Peyer's patch (tissue), 4 donors: ENCODE measurements at regions not wholly inside any gene's neighbourhood (a gene's known extent, or its start where the extent isn't known, plus 50 kb on each side); places are given as distances from the start of the nearest gene placed in this dataset.

Experiments
- DNase-seq, 3 donors: peaks; one replicate each; pipeline ENCODE4 v3.0.0-alpha.2; 2017 to 2019
- H3K27ac ChIP-seq, 4 donors: fragments of 200-600 bp; sonication (generic); one replicate each; pipeline ENCODE4 v1.5.1; 2016 to 2019
- H3K27me3 ChIP-seq, 2 donors: fragments of 200-600 bp; sonication (generic); one replicate each; pipeline ENCODE4 v1.5.1; 2019
- H3K36me3 ChIP-seq, 3 donors: fragments of 200-600 bp; sonication (generic); one replicate each; pipeline ENCODE4 v1.5.1; 2016 to 2019
- H3K4me1 ChIP-seq, 4 donors: fragments of 200-600 bp; sonication (generic); one replicate each; pipeline ENCODE4 v1.5.1; 2016 to 2019
- H3K4me3 ChIP-seq, 4 donors: fragments of 200-600 bp; sonication (generic); 1 replicate in 3 of 4; 2 replicates in 1 of 4; pipeline ENCODE4 v1.5.1; 2016 to 2019; ENCODE audit warnings: mild to moderate bottlenecking in 1 of 4
- H3K9me3 ChIP-seq, 4 donors: fragments of 200-600 bp; sonication (generic); one replicate each; pipeline ENCODE4 v1.5.1; 2016 to 2019; ENCODE audit warnings: mild to moderate bottlenecking in 1 of 4
- CTCF ChIP-seq, 6 experiments: fragments of 450-650 bp in 4 of 6; fragments of 200-600 bp in 2 of 6; sonication (generic) in 1 of 6; IDR thresholded peaks; one replicate each; pipeline ENCODE4 v1.5.1; 2017 to 2019; ENCODE audit warnings: antibody characterized with exemption in 6 of 6, mild to moderate bottlenecking in 3 of 6, moderate library complexity in 1 of 6
- POLR2A ChIP-seq, 2 donors: fragments of 450-650 bp; IDR thresholded peaks; one replicate each; pipeline ENCODE4 v1.5.1; 2017; ENCODE audit warnings: antibody characterized with exemption in 2 of 2, mild to moderate bottlenecking in 2 of 2, moderate library complexity in 2 of 2

- TF ChIP-seq CTCF (IDR thresholded peaks at IDR 0.05): no peak
- TF ChIP-seq POLR2A (IDR thresholded peaks at IDR 0.05): no peak
- Histone ChIP-seq H3K9me3 (peaks cover 0 to 5% (median 0%) of the 10 kb centered on the region in 4 donors), H3K4me3 (no peak overlapping the region), H3K27ac (no peak overlapping the region), H3K36me3 (no peaks in the 10 kb centered on the region), H3K4me1 (no peaks in the 10 kb centered on the region), H3K27me3 (no peaks in the 10 kb centered on the region)
- DNase-seq: no peak
Observed at GRCh38 chr10:28733245-28733644, 55.9 kb downstream of the BAMBI start.

GRCh38 chr10:28733647-28734046 lies 56.3 kb downstream of the BAMBI start:
- H3K4me3 ChIP-seq: no peak overlapping the region
- peaks cover 0 to 5% (median 0%) of the 10 kb centered on the region in 4 donors for H3K9me3 ChIP-seq
- DNase-seq: no peak
- H3K36me3 ChIP-seq: no peaks in the 10 kb centered on the region
- H3K27ac ChIP-seq: no peak overlapping the region
- H3K27me3 ChIP-seq: no peaks in the 10 kb centered on the region
- no peaks in the 10 kb centered on the region for H3K4me1 ChIP-seq
- TF ChIP-seq POLR2A (IDR thresholded peaks at IDR 0.05) (no peak), CTCF (IDR thresholded peaks at IDR 0.05) (no peak)

- H3K27ac ChIP-seq: no peak overlapping the region
- H3K36me3 ChIP-seq: no peaks in the 10 kb centered on the region
- DNase-seq: no peak
Observed at GRCh38 chr10:28734938-28735759, 57.8 kb downstream of the BAMBI start.

GRCh38 chr10:28737096-28737495 lies 59.8 kb downstream of the BAMBI start:
- Histone ChIP-seq H3K4me3 (no peak overlapping the region), H3K36me3 (no peaks in the 10 kb centered on the region), H3K4me1 (no peaks in the 10 kb centered on the region), H3K27ac (no peak overlapping the region), H3K27me3 (no peaks in the 10 kb centered on the region), H3K9me3 (peaks cover 0 to 5% (median 0%) of the 10 kb centered on the region in 4 donors)
- TF ChIP-seq CTCF (IDR thresholded peaks at IDR 0.05) (no peak), POLR2A (IDR thresholded peaks at IDR 0.05) (no peak)
- no peak for DNase-seq

More at GRCh38 chr10:28734938-28735759, 57.8 kb downstream of the BAMBI start:
- H3K9me3 ChIP-seq: peaks cover 0 to 5% (median 0%) of the 10 kb centered on the region in 4 donors
- no peaks in the 10 kb centered on the region for H3K4me1 ChIP-seq
- H3K4me3 ChIP-seq: no peak overlapping the region
- H3K27me3 ChIP-seq: no peaks in the 10 kb centered on the region
- TF ChIP-seq CTCF (IDR thresholded peaks at IDR 0.05) (no peak), POLR2A (IDR thresholded peaks at IDR 0.05) (no peak)

GRCh38 chr10:28738200-28738599 lies 60.9 kb downstream of the BAMBI start:
- H3K4me3 ChIP-seq: no peak overlapping the region
- no peak for TF ChIP-seq POLR2A (IDR thresholded peaks at IDR 0.05)
- no peak for TF ChIP-seq CTCF (IDR thresholded peaks at IDR 0.05)
- DNase-seq: no peak
- no peaks in the 10 kb centered on the region for H3K4me1 ChIP-seq
- H3K9me3 ChIP-seq: peaks cover 0 to 5% (median 0%) of the 10 kb centered on the region in 4 donors
- H3K27ac ChIP-seq: no peak overlapping the region
- no peaks in the 10 kb centered on the region for H3K36me3 ChIP-seq
- no peaks in the 10 kb centered on the region for H3K27me3 ChIP-seq
